ENCODE measurements at regions not wholly inside any gene's neighbourhood (a gene's known extent, or its start where the extent isn't known, plus 50 kb on each side); places are given as distances from the start of the nearest gene placed in this dataset.

DNA sequence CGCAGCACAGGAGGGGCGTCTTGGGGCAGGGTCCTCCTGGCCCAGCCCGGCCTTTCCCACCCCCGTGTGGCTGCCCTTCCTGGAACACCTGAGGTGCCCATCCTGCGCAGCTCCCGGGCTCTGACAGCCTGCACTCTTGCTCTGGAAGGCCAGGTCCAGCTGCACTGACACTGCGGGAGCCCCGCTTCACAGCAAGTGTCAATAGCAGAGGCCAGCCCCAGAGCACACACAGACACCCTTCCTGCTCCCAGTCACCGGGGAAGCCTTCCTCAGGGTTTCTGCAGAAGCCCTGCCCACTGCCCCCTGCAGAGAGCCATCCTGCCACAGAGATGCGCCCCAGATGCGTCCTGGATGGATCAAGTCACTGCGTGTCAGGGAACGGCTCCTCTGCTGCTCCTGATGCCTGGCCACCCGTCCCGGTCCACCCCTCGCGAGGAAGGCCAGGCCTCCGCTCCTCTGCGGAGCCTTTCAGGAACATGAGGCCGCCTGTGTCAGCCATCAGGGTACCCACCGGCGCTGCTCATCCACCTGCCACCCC, 519.2 kb upstream of the MYT1L start:
- no peak for TF ChIP-seq SUZ12 (IDR thresholded peaks at IDR 0.05; ENCODE audit: extremely low read depth, insufficient read depth, insufficient read length)
- no peak for TF ChIP-seq ZNF274 (IDR thresholded peaks at IDR 0.05; ENCODE audit: low read depth, low read length)
- no peak for TF ChIP-seq YY1 (IDR thresholded peaks at IDR 0.05; ENCODE audit: insufficient read depth, insufficient read length)

Measured in NT2/D1 (cell line).